ENCODE measurements at regions not wholly inside any gene's neighbourhood (a gene's known extent, or its start where the extent isn't known, plus 50 kb on each side); places are given as distances from the start of the nearest gene placed in this dataset.

GRCh38 chr1:91611483-91611917 is 110.8 kb downstream of the CDC7 start:
- H3K4me3 ChIP-seq: no peak overlapping the region
- no peak overlapping the region for H3K27ac ChIP-seq (replicated peaks)
- no peaks in the 10 kb centered on the region for H3K9me3 ChIP-seq (replicated peaks)
- no peaks in the 10 kb centered on the region for H3K36me3 ChIP-seq
- no peaks in the 10 kb centered on the region for H3K27me3 ChIP-seq (ENCODE audit: low read depth)
- intact Hi-C loops (cut with micrococcal nuclease): no loop called here
- no peak for TF ChIP-seq CTCF (IDR thresholded peaks at IDR 0.05; ENCODE audit: borderline replicate concordance)
- DNase-seq: no peak
- no peaks in the 10 kb centered on the region for H3K4me1 ChIP-seq

- Histone ChIP-seq H3K4me1 (peaks cover 13% of the 10 kb centered on the region), H3K9me3 (replicated peaks) (no peaks in the 10 kb centered on the region), H3K27me3 (ENCODE audit: low read depth) (no peaks in the 10 kb centered on the region), H3K4me3 (no peak overlapping the region), H3K27ac (replicated peaks) (no peak overlapping the region), H3K36me3 (no peaks in the 10 kb centered on the region)
- no peak for TF ChIP-seq CTCF (IDR thresholded peaks at IDR 0.05; ENCODE audit: borderline replicate concordance)
- intact Hi-C loops (cut with micrococcal nuclease): no loop called here
- DNase-seq: no peak
Observed at GRCh38 chr1:91613595-91613994, 112.9 kb downstream of the CDC7 start.

GRCh38 chr1:91616712-91617111 is 116.1 kb downstream of the CDC7 start:
- H3K4me1 ChIP-seq: peaks cover 13% of the 10 kb centered on the region
- no peaks in the 10 kb centered on the region for H3K36me3 ChIP-seq
- DNase-seq: no peak
- TF ChIP-seq CTCF (IDR thresholded peaks at IDR 0.05; ENCODE audit: borderline replicate concordance): no peak
- no peaks in the 10 kb centered on the region for H3K27me3 ChIP-seq (ENCODE audit: low read depth)
- intact Hi-C loops (cut with micrococcal nuclease): no loop called here
- no peak overlapping the region for H3K27ac ChIP-seq (replicated peaks)
- no peak overlapping the region for H3K4me3 ChIP-seq
- no peaks in the 10 kb centered on the region for H3K9me3 ChIP-seq (replicated peaks)

GRCh38 chr1:91617285-91617765 is 116.7 kb downstream of the CDC7 start:
- Histone ChIP-seq H3K4me3 (no peak overlapping the region), H3K4me1 (peaks cover 15% of the 10 kb centered on the region), H3K9me3 (replicated peaks) (no peaks in the 10 kb centered on the region), H3K27me3 (ENCODE audit: low read depth) (no peaks in the 10 kb centered on the region), H3K27ac (replicated peaks) (peak overlapping the region; percentile 11), H3K36me3 (no peaks in the 10 kb centered on the region)
- peak; percentile 51 for DNase-seq
- intact Hi-C loops (cut with micrococcal nuclease): no loop called here
- peak; percentile 44 for TF ChIP-seq CTCF (IDR thresholded peaks at IDR 0.05; ENCODE audit: borderline replicate concordance)

- TF ChIP-seq CTCF (IDR thresholded peaks at IDR 0.05; ENCODE audit: borderline replicate concordance): no peak
- DNase-seq: no peak
- no peaks in the 10 kb centered on the region for H3K36me3 ChIP-seq
- no peak overlapping the region for H3K4me3 ChIP-seq
- no peaks in the 10 kb centered on the region for H3K9me3 ChIP-seq (replicated peaks)
- no peak overlapping the region for H3K27ac ChIP-seq (replicated peaks)
- H3K27me3 ChIP-seq (ENCODE audit: low read depth): no peaks in the 10 kb centered on the region
- peaks cover 21% of the 10 kb centered on the region for H3K4me1 ChIP-seq
- intact Hi-C loops (cut with micrococcal nuclease): no loop called here
Observed at GRCh38 chr1:91619881-91620280, 119.2 kb downstream of the CDC7 start.

GRCh38 chr1:91621360-91621759 is 120.7 kb downstream of the CDC7 start:
- H3K27ac ChIP-seq (replicated peaks): no peak overlapping the region
- DNase-seq: no peak
- no peak overlapping the region for H3K4me3 ChIP-seq
- no peaks in the 10 kb centered on the region for H3K36me3 ChIP-seq
- no peak for TF ChIP-seq CTCF (IDR thresholded peaks at IDR 0.05; ENCODE audit: borderline replicate concordance)
- no peaks in the 10 kb centered on the region for H3K9me3 ChIP-seq (replicated peaks)
- intact Hi-C loops (cut with micrococcal nuclease): no loop called here
- H3K27me3 ChIP-seq (ENCODE audit: low read depth): no peaks in the 10 kb centered on the region
- H3K4me1 ChIP-seq: peaks cover 21% of the 10 kb centered on the region
